ENCODE measurements at regions not wholly inside any gene's neighbourhood (a gene's known extent, or its start where the extent isn't known, plus 50 kb on each side); places are given as distances from the start of the nearest gene placed in this dataset.

GRCh38 chr17:79162012-79162963 is 87.7 kb downstream of the ENGASE start:
- no peak for DNase-seq

DNA sequence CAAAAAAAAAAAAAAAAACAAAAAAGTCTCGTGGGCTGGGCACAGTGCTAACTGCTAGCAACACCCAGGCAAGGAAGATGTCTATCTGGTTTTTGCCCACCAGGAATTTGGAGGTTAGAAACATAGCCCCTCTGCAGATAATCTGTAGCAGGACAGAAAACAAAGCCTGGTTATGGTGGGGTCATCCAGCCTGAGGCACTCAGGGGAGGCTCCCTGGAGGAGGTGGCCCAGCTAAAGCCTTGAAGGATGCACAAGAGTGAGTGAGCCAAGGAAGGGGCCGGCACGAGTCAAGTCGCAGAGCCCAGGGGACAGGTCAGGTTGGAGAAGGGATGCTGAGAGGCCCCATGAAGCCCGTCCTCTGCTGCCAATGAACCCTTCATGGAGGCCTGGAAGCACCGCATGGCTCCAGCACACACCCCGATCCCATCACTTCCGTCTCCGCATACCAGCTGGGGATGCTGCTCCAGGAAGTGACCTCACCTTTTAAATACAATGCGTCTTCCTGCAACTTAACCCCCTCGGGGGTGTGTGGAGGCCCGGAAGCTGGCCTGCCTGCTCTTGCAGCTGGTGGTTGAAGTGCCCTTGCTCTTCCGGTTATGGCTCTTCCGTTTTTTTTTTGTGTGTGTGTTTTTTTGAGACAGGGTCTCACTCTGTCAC is 86.5 kb downstream of the ENGASE start:
- no peak for DNase-seq

DNA sequence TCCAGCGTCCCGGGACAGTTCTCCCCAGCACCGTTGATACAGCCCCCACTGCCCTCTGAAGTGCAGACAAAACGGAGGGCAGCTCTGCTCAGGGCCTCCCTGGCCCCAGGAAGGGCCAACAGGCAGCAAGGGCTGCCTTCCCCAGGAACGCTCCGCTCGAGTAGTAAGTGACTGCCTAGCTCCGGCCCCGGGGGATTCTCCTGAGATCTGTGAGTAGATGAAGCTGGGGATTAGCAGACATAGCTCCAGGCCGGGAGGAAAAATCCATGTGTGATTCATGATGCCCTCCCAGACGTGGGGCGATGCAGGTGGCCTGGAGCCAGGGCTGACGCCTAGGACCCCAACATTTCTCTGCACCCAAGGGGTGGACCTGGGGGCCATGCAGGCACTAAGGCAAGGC is 85.3 kb downstream of the ENGASE start:
- DNase-seq, result no peak

DNA sequence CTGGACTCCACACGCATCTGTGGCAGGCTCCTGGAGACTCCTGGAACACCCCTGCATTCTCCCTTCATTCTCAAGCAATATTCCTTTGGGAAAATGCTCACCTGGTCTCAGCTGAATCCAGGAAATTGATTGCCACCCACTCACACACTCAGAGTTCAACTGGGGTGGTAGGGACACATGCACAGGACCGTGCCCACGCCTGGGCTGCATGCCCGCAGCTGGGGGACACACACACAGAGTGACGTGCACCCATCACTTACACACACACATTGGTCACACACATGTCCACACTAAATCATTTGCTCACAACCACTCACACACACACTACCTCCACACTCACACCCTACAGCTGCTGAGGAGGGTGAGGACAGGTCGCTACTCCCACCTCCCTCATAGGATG is 84.8 kb downstream of the ENGASE start:
- DNase-seq, result no peak

DNA sequence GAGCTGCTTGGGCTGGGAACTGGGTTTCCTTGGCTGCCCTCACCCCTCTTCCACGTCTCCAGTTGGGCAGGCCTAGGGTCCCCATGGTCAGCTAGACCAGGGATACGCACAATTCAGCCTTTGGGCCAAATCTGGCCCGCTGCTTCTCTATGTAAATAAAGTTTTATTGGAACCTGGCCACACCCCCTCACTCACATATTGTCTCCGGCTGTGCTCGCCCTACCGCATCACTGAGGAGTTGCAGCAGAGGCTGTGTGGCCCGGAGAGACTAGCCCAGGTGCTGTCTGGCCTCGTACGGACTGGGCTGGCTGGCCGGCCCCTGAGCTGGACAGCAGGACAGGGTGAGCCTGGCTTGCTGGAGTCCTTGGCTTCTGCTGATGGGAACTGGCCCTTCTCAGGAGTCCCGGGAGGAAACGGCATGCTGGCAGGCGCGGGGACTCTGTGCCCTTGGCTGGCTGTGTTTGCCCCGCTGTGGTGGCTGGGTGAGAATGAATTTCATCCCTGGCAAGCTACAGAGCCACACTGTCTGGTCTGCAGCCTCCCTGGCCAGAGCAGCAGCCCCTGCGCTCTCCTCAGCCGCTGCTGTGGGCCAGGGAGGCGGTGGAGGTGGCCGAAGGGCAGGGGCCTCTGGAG is 82.0 kb downstream of the ENGASE start:
- no peak for DNase-seq

GRCh38 chr17:79155701-79156100 is 81.1 kb downstream of the ENGASE start:
- DNase-seq, result no peak

GRCh38 chr17:79154951-79155585 is 80.4 kb downstream of the ENGASE start:
- no peak for DNase-seq

DNA sequence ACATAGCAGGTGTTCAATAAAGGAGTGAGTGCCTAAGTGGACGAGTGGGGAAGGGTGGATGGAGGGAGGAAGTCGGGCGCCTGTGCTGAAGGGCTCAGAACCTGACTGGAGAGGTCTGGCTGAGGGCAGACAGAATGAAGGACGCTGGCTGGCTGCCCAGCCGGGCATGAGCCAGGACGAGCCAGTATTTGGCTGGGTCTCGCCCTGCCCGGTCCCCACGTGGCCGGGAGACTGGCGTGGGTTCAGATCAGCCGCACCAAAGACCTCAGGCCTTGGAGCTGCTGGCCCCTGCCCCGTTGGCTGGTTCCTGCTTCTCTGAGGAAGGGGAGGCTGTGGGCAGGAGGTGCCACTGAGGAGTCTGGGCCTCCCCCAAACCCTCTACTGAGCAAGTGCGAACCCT is 79.8 kb downstream of the ENGASE start:
- no peak for DNase-seq

DNA sequence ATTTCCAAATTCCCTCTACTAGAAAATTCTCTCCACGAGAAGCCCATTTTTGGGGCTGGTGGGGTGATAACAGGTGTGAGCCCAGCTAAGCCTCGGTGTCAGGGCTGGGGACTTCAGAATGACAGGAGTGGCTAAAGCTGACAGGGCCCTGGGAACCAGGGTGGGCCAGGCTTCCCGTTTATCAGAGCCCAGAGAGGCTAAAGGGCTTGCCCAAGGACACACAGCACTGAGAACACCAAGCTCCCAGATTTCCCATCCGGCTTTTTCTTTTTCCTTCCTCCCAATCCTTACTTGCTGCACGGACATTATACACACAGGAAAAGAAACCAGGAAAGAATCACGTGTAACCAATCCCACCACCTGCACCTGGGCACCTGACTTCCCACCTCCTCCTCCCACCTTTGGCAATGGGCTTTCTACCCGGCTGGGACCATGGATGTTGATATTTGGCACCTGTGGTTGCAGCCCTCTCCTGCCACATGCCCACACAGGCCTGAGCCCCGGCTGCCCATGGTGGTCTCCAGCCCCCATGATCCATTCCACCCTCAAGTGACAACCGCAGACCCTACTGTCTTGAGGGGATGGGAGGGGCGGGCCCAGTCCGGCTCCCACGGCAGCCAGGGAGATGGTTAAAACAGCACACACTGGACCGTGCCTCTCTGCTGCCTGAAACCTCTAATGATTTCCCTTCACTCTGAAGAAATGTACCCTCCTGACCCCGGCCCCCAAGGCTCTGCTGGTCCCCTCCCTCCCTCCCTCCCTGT is 78.9 kb downstream of the ENGASE start:
- DNase-seq, result no peak

DNA sequence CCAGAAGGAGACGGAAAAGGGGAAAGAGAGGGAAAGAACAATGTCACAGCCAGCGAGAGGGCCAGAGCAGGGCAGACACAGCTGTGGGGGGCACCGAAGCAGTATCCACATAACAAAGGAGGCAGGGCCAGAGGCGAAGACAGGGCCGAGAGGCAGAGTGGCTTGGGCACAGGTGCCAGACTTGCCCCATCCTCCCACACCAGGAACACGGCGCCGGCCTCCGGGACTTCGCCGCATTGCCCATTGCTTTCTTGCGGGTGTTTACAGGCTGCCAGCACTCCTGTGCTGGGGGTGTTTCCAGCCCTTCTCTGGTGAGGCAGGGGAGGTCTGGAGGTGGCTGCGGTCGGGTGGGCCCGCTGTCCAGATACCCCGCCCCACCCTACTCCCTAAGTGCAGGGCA is 78.0 kb downstream of the ENGASE start:
- DNase-seq, result no peak

GRCh38 chr17:79152110-79152509 is 77.5 kb downstream of the ENGASE start:
- DNase-seq, result no peak

- no peak for DNase-seq
These were observed 76.2 kb downstream of the ENGASE start for GRCh38 chr17:79150799-79151198.

DNA sequence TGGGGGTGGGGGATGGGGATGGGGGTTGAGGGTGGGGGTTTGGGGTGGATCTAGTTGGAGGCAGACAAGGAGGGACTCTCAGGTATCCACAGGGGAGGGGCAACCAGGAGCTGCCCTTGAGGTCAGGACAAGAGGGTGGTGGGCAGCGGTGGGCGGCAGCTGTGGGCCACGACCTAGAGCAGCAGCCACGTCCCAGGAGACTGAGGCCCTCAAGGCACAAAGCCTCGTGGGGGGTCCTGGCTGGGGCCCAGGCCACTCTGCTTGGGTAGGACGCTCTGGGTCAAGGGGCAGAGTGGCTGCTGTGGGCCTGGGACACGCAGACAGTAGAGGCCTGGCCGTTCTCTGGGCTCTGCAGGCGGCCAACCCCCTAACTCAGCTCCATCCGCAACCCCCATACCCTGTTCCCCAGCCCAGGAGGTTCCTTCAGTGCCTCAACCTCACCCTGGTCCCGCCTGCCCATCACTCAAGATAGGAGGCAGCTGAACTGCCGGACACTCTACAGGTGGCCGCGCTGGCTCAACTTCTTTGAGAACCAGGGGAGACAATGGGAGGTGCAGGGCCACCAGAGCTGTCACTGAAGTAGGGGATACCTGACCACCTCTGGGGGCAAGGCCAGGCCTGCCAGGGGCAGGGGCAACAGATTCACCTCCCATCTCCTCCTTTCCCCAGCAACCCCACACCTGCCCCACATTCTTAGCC is 75.6 kb downstream of the ENGASE start:
- no peak for DNase-seq

DNA sequence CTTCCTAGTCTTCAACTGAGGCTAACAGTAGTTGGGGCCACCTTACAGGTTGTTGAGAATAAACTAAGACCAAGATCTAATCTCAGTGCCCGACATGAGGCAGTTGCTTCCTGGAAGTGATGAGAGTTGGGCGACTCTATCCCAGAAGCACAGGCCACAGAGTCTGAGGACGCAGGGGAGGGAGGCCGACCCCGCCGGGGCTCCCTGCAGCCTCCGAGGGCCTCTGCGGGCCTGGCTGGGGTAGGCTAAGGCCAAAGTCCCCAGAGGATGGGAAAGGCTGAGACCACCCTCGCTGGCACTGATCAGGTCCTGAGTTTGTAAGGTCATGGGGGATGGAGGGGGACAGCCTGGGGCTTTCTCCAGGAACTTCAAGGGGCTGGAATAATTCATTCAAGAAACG is 74.0 kb downstream of the ENGASE start:
- no peak for DNase-seq

DNA sequence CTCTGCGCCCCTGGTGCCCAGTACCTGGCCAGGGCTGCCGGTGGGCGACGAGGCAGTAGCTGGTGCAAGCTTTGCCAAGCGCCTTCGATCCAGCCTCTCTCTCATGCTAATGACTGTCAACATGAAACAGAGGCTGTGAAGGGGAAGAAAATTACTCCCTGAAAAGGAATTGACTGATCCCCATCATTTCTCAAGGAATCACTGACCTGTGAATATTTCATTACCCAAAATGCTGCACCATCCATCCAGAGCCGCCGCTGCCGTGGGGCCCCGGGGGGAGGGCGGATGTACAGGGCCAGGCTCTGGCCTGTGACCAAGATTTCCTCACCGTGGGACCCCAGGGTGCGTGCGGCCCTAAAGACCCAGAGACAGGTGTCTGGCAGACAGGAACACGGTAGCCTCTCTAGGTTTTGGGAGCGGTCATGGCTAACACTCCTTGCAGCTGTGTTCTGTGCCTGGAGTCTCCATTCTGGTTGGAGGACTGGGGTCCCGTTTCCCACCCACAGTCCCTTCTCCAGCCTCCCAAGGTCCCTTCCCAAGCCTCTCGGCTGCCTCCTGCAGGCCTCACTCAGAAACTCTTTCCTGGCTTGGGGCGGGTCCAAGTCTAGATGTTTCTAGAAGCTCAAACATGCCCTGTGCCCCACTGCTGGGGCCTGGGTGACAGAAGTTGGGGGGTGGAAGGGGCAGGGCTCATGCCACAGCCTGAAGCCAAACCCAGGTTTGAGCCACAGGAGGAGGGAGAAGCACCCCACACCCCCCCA is 73.3 kb downstream of the ENGASE start:
- no peak for DNase-seq

DNA sequence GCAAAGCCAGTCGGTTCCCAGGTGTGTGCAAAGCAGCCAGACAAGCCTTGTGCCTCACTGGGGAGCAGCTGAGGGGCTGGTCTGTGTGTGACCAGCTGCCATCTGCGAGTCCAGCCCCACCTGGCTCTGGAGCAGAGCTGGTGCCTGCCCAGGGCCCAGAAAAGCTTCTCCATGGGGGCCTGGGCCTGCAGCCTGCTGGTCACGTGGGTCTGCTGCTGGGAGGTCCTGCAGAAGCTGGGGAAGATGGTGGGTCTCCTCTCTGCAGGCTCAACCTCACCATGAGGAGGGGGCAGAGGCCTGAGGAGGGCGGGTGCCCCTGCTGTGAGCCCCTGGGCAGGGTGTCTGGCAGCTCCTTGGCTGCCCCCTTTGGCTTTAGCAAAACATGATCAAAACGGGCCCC is 71.9 kb downstream of the ENGASE start:
- no peak for DNase-seq

DNA sequence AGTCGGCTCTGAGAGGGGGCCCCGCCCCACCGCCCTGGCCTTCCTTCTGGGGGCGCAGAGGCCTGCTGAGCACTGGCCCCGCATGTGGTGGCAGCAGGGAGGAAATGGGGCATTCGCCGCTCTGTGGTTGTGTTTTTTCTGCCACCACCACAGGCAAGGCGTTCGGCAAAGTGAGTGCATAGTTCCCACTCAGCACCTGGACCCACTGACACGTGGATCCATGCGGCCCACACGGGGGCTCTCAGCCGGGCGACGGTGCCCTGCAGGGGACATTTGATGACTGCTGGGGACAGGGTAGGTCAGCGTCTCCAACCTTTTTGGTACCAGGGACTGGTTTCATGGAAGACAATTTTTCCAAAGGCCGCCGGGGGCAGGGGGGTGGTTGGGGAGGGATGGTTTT is 70.9 kb downstream of the ENGASE start:
- no peak for DNase-seq

DNA sequence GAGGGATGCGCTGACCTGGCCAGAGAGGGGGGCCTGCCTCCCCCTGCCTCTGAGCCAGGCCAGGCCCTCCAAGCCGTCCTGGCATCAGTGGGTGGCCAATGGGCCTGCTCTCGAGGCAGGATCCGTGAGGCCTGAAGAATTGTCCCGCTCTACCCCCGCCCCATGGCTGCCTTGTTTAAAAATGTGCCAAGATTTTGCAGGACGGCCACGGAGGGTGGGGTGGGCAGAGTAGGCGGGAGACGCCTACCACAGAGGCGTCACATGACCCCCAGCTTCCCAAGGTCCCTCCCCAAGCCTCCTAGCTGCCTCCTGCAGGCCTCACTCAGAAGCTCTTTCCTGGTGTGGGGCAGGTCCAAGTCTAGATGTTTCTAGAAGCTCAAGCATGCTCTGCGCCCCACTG is 69.5 kb downstream of the ENGASE start:
- no peak for DNase-seq

- DNase-seq, result no peak
These were observed 67.8 kb downstream of the ENGASE start for GRCh38 chr17:79142375-79142774.

DNA sequence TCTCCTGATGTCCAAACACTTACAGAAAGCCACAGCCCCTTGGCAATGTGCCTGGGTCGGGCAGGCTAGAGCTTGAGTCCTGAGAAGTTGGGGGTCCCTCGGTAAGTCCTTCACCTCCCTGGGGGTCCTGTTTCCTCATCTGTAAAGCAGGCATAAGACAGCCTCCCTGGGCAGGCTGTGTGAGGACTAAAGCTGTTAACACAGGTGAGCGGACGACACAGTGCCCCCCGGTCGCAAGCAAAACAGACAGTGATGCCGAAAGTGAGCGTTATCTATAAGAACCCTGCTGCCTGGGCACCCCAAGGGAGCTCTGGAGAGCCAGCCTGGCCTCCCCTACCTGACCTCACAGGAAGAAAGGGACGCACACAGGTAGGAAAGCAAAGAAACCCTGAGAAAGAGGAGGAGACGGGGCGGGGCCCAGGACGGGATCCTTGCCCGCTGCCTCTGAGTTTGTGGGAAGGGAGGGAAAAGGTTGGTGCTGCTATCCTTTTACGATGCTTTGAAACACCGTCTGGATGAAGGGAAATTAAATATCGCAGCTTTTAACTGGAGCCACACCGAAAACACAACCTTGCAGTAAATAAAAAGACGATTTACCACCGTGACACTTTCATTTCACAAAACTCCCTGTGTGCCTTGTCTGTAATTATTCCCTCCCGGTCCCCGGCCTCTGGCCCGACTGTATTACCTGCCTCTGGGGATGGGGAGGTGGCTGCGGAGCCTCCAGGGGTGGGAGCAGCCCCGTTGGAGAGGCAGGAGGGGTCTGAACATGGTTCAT is 67.1 kb downstream of the ENGASE start:
- no peak for DNase-seq
